ENCODE measurements at regions not wholly inside any gene's neighbourhood (a gene's known extent, or its start where the extent isn't known, plus 50 kb on each side); places are given as distances from the start of the nearest gene placed in this dataset.

- H3K4me3 ChIP-seq (ENCODE audit: low read length), result no peak overlapping the region
- no peaks in the 10 kb centered on the region for H3K79me2 ChIP-seq (ENCODE audit: low read length)
- H3K27me3 ChIP-seq (ENCODE audit: low read depth, low read length), result no peaks in the 10 kb centered on the region
- H2AFZ ChIP-seq (ENCODE audit: low read depth, low read length), result no peak overlapping the region
- no peak overlapping the region for H3K4me2 ChIP-seq (ENCODE audit: low read length)
- no peaks in the 10 kb centered on the region for H4K20me1 ChIP-seq (ENCODE audit: insufficient read depth, low read length)
- TF ChIP-seq CTCF (IDR thresholded peaks at IDR 0.05; ENCODE audit: low read depth, low read length), result no peak
- TF ChIP-seq EZH2phosphoT487 (IDR thresholded peaks at IDR 0.05; ENCODE audit: low read depth), result no peak
- H3K27ac ChIP-seq (ENCODE audit: low read length), result no peak overlapping the region
- no peaks in the 10 kb centered on the region for H3K4me1 ChIP-seq (ENCODE audit: low read length)
- H3K36me3 ChIP-seq (replicated peaks; ENCODE audit: low read depth, low read length), result no peaks in the 10 kb centered on the region
- no peaks in the 10 kb centered on the region for H3K9me3 ChIP-seq (ENCODE audit: insufficient read depth, low read length)
- H3K9ac ChIP-seq (ENCODE audit: low read length), result no peak overlapping the region
These were observed 467.3 kb downstream of the C6orf118 start for GRCh38 chr6:164842085-164842484.

- no peak overlapping the region for H3K4me2 ChIP-seq (ENCODE audit: low read length)
- no peaks in the 10 kb centered on the region for H4K20me1 ChIP-seq (ENCODE audit: insufficient read depth, low read length)
- H3K79me2 ChIP-seq (ENCODE audit: low read length), result no peaks in the 10 kb centered on the region
- no peak overlapping the region for H2AFZ ChIP-seq (ENCODE audit: low read depth, low read length)
- H3K27me3 ChIP-seq (ENCODE audit: low read depth, low read length), result no peaks in the 10 kb centered on the region
- H3K9me3 ChIP-seq (ENCODE audit: insufficient read depth, low read length), result no peaks in the 10 kb centered on the region
- H3K4me3 ChIP-seq (ENCODE audit: low read length), result no peak overlapping the region
- H3K36me3 ChIP-seq (replicated peaks; ENCODE audit: low read depth, low read length), result no peaks in the 10 kb centered on the region
- H3K4me1 ChIP-seq (ENCODE audit: low read length), result no peaks in the 10 kb centered on the region
- H3K27ac ChIP-seq (ENCODE audit: low read length), result no peak overlapping the region
- no peak for TF ChIP-seq EZH2phosphoT487 (IDR thresholded peaks at IDR 0.05; ENCODE audit: low read depth)
- no peak for TF ChIP-seq CTCF (IDR thresholded peaks at IDR 0.05; ENCODE audit: low read depth, low read length)
- H3K9ac ChIP-seq (ENCODE audit: low read length), result no peak overlapping the region
These were observed 471.3 kb downstream of the C6orf118 start for GRCh38 chr6:164838068-164838615.

DNA sequence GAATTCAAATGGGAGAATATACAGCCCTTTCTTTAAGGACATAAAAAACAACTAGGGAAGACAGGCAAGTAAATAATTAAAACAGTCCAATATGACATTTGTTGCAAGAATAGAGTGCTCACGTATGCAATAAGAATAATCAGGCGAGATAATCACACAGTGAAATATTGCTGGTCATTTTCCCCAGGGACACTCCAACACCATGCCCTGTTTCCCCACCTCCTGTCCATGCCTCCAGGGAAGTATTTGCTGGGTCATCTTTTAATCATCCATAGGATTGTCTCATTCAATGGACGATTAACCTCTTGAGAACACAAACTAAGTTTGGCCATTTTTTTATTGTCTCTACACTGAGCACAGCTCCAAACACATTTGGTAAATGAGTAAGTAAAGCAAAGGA, 472.9 kb downstream of the C6orf118 start:
- Histone ChIP-seq H3K4me1 (ENCODE audit: low read length) (no peaks in the 10 kb centered on the region), H3K79me2 (ENCODE audit: low read length) (no peaks in the 10 kb centered on the region), H3K9ac (ENCODE audit: low read length) (no peak overlapping the region), H3K4me2 (ENCODE audit: low read length) (no peak overlapping the region), H4K20me1 (ENCODE audit: insufficient read depth, low read length) (no peaks in the 10 kb centered on the region), H3K4me3 (ENCODE audit: low read length) (no peak overlapping the region), H3K36me3 (replicated peaks; ENCODE audit: low read depth, low read length) (no peaks in the 10 kb centered on the region), H3K9me3 (ENCODE audit: insufficient read depth, low read length) (no peaks in the 10 kb centered on the region), H3K27ac (ENCODE audit: low read length) (no peak overlapping the region), H3K27me3 (ENCODE audit: low read depth, low read length) (no peaks in the 10 kb centered on the region), H2AFZ (ENCODE audit: low read depth, low read length) (no peak overlapping the region)
- TF ChIP-seq CTCF (IDR thresholded peaks at IDR 0.05; ENCODE audit: low read depth, low read length) (no peak), EZH2phosphoT487 (IDR thresholded peaks at IDR 0.05; ENCODE audit: low read depth) (no peak)

DNA sequence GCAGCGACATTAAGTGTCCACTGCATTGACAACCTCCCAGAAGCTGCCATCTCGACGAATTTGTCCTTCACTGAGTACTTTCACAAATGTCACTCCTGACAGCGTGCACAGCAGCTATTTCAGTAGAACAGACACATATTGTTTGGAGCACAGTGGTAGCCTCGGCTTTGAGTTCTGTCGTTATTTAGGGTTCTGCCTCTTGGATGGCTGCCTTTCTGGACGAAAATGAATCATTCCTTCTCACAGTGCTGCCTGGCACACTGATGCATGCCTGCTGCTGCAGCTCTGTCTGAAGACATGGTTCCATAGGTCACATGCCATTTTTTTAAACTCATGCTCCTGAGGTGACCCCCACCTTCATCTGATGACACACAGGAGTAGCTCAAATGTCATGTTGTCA, 477.0 kb downstream of the C6orf118 start:
- H4K20me1 ChIP-seq (ENCODE audit: insufficient read depth, low read length), result no peaks in the 10 kb centered on the region
- H3K36me3 ChIP-seq (replicated peaks; ENCODE audit: low read depth, low read length), result no peaks in the 10 kb centered on the region
- no peak overlapping the region for H3K4me3 ChIP-seq (ENCODE audit: low read length)
- no peaks in the 10 kb centered on the region for H3K4me1 ChIP-seq (ENCODE audit: low read length)
- TF ChIP-seq EZH2phosphoT487 (IDR thresholded peaks at IDR 0.05; ENCODE audit: low read depth) (no peak), CTCF (IDR thresholded peaks at IDR 0.05; ENCODE audit: low read depth, low read length) (no peak)
- H3K9ac ChIP-seq (ENCODE audit: low read length), result no peak overlapping the region
- no peaks in the 10 kb centered on the region for H3K9me3 ChIP-seq (ENCODE audit: insufficient read depth, low read length)
- no peak overlapping the region for H3K27ac ChIP-seq (ENCODE audit: low read length)
- H3K4me2 ChIP-seq (ENCODE audit: low read length), result no peak overlapping the region
- H3K27me3 ChIP-seq (ENCODE audit: low read depth, low read length), result no peaks in the 10 kb centered on the region
- H3K79me2 ChIP-seq (ENCODE audit: low read length), result no peaks in the 10 kb centered on the region
- no peak overlapping the region for H2AFZ ChIP-seq (ENCODE audit: low read depth, low read length)
